NCI-H128 (cell line): ENCODE measurements at regions not wholly inside any gene's neighbourhood (a gene's known extent, or its start where the extent isn't known, plus 50 kb on each side); places are given as distances from the start of the nearest gene placed in this dataset.
"Not testable (repeated sequence)": the region's sequence is repeated elsewhere in the genome, so short reads cannot be mapped to it uniquely, and the experiment has no call there.

Experiments
- DNase-seq: peaks from one replicate; lab custom pipeline; 2025; ENCODE audit not compliant: unreplicated experiment; lab: John Stamatoyannopoulos, UW

DNA sequence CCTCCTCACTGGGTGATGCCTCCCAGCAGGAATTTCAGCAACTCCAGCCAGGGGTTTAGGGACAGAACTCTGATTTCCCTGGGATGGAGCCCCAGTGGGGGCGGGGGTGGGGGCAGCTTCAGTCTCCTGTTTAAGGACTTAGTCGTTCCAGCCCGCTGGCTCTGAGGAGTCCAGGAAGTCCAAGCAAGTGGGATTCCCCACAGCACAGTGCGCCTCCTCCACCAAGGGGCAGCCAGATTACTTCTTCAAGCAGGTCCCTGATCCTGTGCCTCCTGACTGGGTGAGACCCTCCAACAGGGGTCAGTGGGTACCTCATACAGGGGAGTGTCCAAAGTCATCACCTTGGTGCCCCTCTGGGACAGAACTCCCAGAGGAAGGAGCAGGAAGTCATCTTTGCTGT lies 1438.4 kb upstream of the B3GALT2 start:
- no peak for DNase-seq

DNA sequence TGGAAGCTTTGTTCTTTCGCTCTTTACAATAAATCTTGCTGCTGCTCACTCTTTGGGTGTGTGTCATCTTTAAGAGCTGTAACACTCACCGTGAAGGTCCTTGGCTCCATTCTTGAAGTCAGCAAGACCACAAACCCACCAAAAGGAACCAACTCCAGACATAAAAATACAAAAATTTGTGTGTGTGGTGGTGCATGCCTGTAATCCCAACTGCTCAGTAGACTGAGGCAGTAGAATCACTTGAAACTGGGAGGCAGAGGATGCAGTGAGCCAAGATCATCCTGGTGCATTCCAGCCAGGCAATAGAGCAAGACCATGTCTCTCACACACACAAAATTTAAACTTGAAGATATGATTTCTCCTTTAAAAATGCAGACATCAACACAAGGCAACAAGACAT lies 1431.7 kb upstream of the B3GALT2 start:
- DNase-seq = no peak

DNA sequence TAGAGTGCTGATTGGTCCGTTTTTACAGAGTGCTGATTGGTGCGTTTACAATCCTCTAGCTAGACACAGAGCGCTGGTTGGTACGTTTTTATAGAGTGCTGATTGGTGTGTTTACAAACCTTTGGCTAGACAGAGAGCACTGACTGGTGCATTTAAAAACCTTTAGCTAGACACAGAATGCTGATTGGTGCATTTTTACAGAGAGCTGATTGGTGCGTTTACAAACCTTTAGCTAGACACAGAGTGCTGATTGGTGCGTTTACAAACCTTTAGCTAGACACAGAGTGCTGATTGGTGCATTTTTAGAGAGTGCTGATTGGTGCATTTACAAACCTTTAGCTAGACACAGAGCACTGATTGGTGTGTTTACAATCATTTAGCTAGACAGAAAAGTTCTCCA lies 1430.9 kb upstream of the B3GALT2 start:
- not testable (repeated sequence) for DNase-seq

DNA sequence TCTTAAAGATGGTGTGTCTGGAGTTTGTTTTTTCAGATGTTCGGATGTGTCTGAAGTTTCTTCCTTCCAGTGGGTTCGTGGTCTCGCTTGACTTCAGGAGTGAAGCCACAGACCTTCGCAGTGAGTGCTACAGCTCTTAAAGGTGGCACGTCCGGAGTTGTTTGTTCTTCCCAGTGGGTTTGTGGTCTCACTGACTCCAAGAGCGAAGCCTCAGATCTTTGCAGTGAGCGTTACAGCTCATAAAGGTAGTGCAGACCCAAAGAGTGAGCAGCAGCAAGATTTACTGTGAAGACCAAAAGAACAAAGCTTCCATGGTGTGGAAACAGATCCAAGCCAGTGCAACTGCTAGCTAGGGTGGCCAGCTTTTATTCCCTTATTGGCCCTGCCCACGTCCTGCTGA lies 1430.4 kb upstream of the B3GALT2 start:
- DNase-seq = no peak

DNA sequence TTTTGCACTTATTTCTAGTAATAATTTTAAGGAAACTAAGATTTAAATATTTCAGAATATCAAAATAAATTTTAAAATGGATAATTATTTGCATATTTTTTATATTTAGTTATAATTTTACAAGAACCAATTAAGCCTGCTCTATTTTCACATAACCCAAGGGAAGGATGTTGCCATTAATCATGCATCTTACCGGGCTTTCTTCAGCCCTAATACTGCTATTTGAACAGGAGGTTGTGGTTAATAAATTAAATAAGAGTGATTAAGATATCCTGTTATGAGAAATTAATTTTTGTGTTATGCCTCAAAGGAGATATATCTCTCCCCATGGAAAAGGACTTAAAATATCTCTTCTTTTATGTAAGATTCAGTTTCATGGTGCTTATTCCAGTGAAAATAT lies 1415.8 kb upstream of the B3GALT2 start:
- DNase-seq = no peak

DNA sequence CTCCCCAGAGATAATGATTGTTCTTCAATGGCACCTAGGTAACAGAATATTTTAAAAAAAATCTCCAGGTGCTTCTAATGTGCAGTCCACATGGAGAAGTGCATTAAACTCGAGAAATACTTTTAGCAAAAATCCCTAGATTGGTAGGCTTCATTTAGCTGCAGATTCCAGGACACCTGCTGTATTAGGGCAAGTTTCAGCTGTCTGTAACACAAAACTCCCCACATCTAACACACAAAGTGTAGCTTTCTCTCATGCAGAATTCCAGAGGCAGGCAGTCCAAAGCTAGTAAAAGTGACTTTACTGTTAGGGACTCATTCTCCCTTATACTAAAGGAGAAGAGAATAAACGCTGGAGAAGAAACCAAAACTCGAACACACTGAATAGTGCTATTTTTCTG lies 1414.3 kb upstream of the B3GALT2 start:
- DNase-seq = no peak

DNA sequence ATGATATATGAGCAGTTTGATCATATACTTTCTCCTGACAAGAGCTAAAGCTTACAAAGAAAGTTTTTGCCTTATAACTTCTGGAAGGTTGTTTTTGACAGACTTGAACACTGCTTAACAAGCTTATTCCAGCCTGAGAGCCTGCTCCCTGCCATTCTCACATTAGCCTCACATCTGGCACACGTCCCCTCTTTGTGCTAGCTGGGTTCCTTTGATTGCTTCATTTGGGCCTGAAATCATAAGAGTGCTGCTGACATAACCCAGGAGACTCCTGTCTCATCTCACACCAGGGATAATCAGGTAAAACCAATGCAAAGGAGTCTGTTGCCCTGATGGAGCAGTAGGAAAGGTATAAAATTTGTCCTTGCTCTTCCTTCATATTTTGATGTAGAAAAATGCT lies 1411.7 kb upstream of the B3GALT2 start:
- DNase-seq = no peak

DNA sequence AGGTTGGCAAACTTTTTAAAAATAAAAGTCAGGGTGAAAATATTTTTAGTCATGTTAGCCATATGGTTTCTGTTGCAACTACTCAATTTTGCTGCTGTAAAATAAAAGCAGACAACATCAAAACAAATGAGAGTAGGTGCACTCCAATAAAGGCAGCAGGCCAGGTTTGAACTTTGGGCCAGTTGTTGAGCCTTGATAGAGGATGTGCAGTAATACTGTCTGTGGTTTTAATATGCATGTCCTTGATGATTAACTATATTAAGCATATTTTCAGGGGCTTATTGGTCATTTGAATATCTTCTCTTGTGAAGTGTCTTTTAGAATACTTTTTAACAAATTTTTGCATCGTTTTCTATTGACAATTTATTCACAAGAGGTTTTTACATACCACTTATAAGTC lies 1399.9 kb upstream of the B3GALT2 start:
- no peak for DNase-seq

DNA sequence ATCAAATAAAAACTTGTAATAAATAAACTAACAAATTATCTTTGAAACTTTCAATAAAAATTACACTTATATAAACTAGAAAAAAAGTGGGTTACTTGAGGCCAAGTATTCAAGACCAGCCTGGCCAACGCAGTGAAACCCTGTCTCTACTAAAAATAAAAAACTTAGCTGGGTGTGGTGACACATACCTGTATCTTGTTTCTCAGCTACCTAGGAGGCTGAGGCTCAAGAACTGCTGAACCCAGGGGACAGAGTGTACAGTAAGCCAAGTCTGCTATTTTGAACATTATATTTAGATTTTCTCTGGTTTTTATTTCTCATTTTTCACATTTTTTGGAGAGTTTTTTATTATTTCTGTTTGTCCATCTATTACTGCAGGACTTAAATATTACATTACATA lies 1397.6 kb upstream of the B3GALT2 start:
- no peak for DNase-seq

DNA sequence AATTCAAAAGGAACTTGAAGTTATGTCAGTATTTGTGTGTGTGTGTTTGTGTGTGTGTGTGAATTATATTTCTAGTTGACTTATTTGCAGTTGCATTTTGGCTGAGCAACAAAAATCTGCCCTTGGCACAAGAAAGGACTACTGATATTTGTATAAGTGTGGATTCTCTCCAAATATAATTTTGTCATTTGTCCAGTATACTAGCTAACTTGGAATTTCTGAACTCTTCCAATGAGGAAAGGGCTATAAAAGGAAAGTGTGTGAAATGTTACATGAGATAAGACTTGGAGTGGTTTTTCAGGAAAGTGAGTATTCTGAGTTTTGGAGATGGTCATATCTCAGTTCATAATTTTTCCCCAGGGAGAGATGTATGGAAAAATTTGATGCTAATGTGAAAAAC lies 1384.1 kb upstream of the B3GALT2 start:
- no peak for DNase-seq

DNA sequence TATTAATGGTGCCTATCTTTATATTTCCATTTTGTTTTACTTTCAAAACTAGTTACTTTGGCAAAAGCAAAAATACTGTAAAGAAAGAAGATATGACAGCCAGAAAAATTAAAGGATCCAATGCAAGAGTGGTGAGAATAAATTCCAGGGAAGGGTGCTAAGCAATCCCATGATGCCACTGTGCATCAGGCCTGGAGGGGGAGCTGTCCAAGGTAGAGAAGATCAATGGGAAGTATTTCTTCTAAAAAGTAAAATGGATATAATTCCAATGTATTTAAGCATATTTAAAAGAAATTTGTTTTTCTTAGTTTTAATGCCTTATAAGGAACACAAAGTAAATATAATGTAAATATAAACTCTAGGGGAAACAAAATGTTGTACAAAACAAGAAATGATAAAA lies 1382.2 kb upstream of the B3GALT2 start:
- DNase-seq = no peak

DNA sequence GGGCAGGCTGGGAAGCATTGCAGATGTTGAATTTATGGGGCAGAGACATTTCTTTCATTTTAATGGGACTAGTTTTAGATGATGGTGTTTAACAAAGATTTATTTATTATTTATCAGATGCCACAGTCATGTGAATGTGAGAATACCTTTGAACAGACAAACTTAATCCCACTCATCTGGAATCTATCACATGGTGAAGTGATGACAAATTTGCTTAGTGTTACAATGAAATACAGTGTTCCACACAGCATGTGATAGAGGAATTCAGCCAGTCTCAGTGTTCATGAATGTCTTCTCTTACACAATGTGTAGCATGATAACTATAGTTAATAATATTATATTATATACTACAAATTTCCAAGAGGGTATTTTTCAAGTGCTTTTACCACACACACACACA lies 1361.7 kb upstream of the B3GALT2 start:
- no peak for DNase-seq

DNA sequence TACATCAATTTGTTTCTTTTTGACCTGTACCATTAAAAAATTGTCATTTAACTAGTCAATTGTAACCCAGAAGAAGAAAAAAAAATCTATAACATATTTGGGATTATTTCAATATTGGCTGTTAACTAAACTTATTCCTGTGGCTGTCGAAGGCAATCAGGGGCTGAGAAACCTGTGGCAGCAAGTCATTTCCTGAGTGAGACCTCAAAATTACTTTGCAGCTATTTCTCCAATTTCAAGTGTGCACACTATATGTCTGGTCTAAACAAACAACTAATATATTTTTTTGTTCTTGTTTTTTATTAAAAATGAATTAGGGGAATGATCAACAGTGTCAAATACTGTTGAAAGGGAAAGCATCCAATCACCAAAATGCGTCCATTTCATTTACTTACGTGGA lies 1357.6 kb upstream of the B3GALT2 start:
- DNase-seq = no peak

DNA sequence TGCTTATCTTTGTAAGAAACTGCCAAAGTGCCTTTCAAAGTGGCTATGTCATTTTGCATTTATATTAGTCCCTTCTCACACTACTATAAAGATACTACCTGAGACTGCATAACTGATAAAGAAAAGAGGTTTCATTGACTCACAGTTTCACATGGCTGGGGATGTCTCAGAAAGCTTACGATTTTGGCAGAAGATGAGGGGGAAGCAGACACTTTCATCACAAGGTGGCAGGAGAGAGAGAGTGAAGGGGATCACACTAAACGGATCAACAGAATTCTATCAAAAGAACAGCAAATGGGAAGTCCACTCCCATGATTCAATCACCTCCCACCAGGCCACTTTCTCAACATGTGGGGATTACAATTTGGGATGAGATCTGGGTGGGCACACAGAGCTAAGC lies 1352.0 kb upstream of the B3GALT2 start:
- DNase-seq = no peak

DNA sequence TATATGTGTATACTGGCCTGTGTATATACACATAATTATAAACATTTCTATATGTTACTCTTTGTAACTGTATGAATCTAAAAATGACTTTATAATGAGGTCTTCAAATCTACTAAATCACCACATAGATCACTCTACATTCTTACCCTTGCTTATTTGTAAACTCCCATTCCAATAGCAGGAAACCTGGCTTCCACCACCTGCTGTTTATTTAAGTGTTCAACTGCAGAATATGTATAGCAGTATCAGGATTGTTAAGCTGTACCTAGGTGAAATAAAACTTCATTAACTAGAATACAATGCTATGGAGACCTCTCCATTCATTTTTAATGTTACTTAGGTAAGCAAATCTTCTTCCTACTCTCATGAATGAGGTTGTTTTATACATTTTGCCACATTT lies 1351.1 kb upstream of the B3GALT2 start:
- no peak for DNase-seq

DNA sequence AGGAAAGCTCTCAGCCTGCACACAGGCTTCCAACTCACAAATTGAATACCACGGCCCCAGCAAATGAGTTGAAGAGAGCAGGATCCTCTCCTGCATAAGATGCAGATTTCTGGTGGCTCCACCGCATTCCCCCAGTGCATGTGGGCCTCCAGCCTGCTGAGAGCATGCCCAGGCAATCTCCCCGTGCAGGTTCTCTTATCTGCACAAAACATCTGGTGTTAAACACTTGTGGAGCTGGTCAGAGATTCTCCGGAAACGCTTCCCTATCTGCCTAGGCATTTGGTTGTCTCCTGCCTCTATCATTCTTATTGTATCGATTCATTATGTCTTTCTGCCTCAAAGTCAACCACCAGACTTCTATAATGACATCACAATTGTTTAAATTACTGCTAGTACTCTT lies 1349.0 kb upstream of the B3GALT2 start:
- no peak for DNase-seq

DNA sequence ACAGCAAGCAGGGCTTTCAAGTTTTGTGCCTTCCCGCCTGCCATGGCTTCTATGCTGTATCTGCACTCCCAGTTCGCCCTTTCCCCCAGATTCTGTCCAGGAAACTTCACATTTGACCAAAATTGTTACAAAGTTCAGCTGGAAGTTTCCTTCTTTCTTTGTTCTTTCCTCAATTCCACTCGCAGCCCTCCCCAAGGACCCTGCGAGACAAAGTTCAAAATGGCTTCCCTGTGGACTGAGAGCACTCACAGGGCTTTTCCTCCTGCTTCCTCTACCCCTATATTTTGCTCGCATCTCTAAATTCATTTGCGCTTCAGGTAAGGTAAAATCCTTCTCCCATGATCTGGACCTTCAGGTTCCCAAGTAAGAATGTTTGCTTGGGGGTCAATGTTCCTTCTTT lies 1348.4 kb upstream of the B3GALT2 start:
- DNase-seq = no peak

DNA sequence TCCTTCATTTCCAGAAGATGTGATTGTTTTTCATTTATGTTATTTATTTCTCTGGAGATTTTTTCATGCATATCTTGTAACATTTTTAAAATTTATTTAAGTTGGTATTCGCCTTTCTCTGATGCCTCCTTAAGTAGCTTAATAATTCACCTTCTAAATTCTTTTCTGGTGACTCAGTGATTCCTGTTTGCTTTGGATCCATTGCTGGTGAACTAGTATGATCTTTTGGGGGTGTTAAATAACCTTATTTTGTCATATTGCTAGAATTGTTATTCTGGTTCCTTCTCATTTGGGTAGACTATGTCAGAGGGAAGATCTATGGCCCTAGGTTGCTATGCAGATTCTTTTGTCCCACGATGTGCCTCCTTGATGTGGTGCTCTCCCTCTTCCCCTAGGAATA lies 1347.2 kb upstream of the B3GALT2 start:
- DNase-seq = no peak

DNA sequence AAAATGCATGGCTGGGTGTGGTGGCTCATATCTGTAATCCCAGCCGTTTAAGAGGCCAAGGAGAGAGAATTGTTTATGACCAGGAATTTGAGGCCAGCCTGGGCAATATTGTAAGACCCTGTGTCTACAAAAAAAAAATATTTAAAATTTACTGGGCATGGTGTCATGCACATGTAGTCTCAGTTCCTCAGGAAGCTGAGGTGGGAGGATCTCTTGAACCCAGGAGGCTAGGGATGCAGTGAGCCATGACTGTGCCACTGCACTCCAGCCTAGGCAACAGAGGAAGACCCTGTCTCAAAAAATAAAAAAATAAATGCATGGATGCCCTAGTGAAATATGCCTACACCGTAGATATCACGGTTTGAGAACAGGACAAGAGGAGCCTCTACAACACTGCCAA lies 1331.2 kb upstream of the B3GALT2 start:
- DNase-seq = no peak

DNA sequence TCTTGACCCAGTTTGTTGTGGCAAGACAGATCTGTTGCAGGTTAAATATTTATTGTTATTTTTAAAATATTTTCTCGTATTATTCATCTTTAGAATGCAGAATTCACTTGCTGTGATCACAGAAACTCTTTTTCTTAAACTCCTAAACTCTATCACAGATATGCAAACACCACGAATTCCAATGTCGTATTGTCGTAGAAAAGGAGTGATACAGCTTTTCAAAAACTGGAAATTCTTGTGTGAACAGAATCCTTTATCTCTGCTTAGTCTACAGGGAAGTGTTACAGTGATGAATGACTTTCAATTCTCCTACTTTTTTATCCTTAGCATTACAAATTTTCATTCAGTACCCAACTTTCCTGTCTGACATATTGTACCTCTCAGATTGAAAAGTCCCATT lies 1329.5 kb upstream of the B3GALT2 start:
- DNase-seq = no peak

DNA sequence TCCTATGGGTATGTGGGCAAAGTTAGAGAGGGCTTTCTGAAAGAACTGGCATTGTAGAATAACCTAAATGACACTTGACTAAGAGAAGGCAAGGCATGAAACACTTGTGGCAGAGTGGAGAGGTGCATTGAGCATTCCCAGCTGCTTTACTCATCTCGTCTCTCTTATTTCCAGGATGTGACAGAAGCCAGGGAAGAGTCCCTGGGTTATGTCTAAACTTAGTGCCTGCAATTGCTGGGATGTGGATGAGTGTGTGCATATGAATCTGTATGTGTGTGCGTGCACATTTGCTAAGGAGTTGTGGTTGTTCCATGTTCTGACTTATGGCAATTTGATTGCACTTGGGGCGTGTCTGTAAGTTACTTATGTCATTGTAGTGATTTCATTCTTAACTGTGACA lies 1326.5 kb upstream of the B3GALT2 start:
- no peak for DNase-seq

DNA sequence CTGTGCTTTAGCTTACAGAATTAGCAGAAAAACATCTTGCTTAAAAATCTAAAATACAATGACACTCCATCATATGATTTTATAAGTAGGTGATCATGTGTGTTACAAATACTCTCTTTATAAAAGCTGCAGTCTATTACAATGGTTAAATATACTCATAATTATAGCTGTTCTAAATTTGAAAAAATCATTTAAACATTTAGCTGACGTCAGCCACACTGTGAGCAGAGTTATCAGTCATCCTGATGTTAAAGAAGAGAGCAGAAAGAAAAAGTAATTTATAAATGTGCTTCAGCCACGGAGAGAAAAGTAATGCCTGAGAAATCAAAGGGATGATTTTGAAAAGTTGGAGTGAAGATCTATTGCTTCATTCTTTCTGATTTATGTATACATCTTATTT lies 1325.9 kb upstream of the B3GALT2 start:
- no peak for DNase-seq

DNA sequence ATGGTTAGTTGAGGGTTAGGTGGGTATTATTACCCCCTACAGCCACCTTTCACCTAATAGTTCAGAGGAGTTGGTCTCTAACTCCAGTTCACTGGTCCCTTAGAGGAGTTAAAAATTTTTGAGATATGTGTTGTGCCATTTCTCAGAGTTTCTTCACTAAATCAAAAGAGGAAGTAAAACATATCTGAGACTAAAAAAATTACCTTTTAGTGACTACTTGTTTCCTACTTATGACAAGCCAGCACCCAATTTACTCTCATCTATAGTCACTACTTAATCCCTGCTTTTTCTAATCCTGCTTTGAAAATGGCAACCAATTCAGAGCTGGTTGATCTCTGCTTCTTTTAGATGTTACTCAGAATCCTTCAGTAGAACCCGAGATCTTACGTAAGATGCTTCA lies 1316.8 kb upstream of the B3GALT2 start:
- DNase-seq = no peak

DNA sequence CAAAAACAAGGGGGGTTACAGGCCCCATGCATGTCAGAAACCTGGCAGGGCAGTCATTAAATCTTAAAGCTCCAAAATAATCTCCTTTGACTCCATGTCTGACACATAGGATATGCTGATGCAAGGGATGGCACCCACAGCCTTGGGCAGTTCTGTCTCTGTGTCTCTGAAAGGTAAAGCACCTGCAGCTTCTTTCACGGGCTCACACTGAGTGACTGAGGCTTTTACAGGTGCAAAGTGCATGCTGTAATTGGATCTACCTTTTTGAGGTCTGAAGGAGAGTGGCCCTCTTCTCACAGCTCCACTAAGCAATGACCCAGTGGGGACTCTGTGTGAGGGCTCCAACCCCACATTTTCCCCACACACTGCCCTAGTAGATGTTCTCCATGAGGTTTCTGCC lies 1309.0 kb upstream of the B3GALT2 start:
- DNase-seq = no peak
